HL-60 (cell line): ENCODE measurements at regions not wholly inside any gene's neighbourhood (a gene's known extent, or its start where the extent isn't known, plus 50 kb on each side); places are given as distances from the start of the nearest gene placed in this dataset.

Experiments used
- DNase-seq, 2 experiments: peaks; one replicate each; pipeline ENCODE4 v3.0.0-alpha.2; 2010 to 2020; ENCODE audit warnings: low read depth in 1 of 2, low spot score in 1 of 2
- H3K27ac ChIP-seq: fragments of 250-450 bp; sonication (Bioruptor Pico); replicated peaks from 2 replicates; pipeline ENCODE4 v1.5.1; 2020; ENCODE audit warnings: mild to moderate bottlenecking, moderate library complexity
- H3K27me3 ChIP-seq: fragments of 250-450 bp; sonication (Bioruptor Pico); 2 replicates; pipeline ENCODE4 v1.5.1; 2021; ENCODE audit warnings: mild to moderate bottlenecking, moderate library complexity; ENCODE audit not compliant: insufficient read depth, poor library complexity, severe bottlenecking
- H3K4me3 ChIP-seq: replicated peaks from 2 replicates; pipeline ENCODE4 v1.5.1; 2011; ENCODE audit warnings: mild to moderate bottlenecking, control low read depth, low read length; ENCODE audit not compliant: insufficient read depth
- CTCF ChIP-seq: IDR thresholded peaks from one replicate; pipeline ENCODE4 v1.5.1; 2011; ENCODE audit warnings: low read length, control low read depth, inconsistent platforms; ENCODE audit not compliant: insufficient read depth
- GABPA ChIP-seq: IDR thresholded peaks from 2 replicates; pipeline ENCODE4 v1.6.1; 2012; ENCODE audit warnings: low read depth
- POLR2AphosphoS5 ChIP-seq: IDR thresholded peaks from 2 replicates; pipeline ENCODE4 v1.6.1; 2012; ENCODE audit warnings: low read depth
- REST ChIP-seq: IDR thresholded peaks from 2 replicates; pipeline ENCODE4 v1.6.1; 2012; ENCODE audit warnings: low read depth; ENCODE audit not compliant: insufficient replicate concordance
- SPI1 ChIP-seq: IDR thresholded peaks from 2 replicates; pipeline ENCODE4 v1.6.1; 2012; ENCODE audit warnings: low read depth, mild to moderate bottlenecking, borderline replicate concordance

- Histone ChIP-seq H3K4me3 (no peak overlapping the region), H3K27ac (no peak overlapping the region), H3K27me3 (no peaks in the 10 kb centered on the region)
- no peak for DNase-seq
- TF ChIP-seq SPI1, result no peak
- no peak for TF ChIP-seq POLR2AphosphoS5
- TF ChIP-seq REST, result no peak
- TF ChIP-seq GABPA, result no peak
- TF ChIP-seq CTCF, result no peak
Observed at GRCh38 chr7:106522696-106523095, 138.3 kb downstream of the CCDC71L start.

GRCh38 chr7:106521541-106521940 lies 139.4 kb downstream of the CCDC71L start:
- Histone ChIP-seq H3K27ac (no peak overlapping the region), H3K4me3 (no peak overlapping the region), H3K27me3 (no peaks in the 10 kb centered on the region)
- TF ChIP-seq REST (no peak), CTCF (no peak), SPI1 (no peak), GABPA (no peak), POLR2AphosphoS5 (no peak)
- no peak for DNase-seq

- DNase-seq, result no peak
- Histone ChIP-seq H3K27me3 (no peaks in the 10 kb centered on the region), H3K27ac (no peak overlapping the region), H3K4me3 (no peak overlapping the region)
- no peak for TF ChIP-seq REST
- TF ChIP-seq POLR2AphosphoS5, result no peak
- TF ChIP-seq SPI1, result no peak
- TF ChIP-seq GABPA, result no peak
- no peak for TF ChIP-seq CTCF
Observed at GRCh38 chr7:106520962-106521514, 139.9 kb downstream of the CCDC71L start.
